Naive thymus-derived CD8-positive, alpha-beta T cell (primary cell): ENCODE measurements at regions not wholly inside any gene's neighbourhood (a gene's known extent, or its start where the extent isn't known, plus 50 kb on each side); places are given as distances from the start of the nearest gene placed in this dataset.

Source experiments
- ATAC-seq, 2 donors: fragments of 150-1000 bp; cut with Tn5 transposase in 1 of 2; sonication (Bioruptor Pico), chemical (Tn5 transposase) in 1 of 2; 1 replicate in 1 of 2; 2 replicates in 1 of 2; pipeline ENCODE4 v1.10.0; 2021; ENCODE audit warnings: mild to moderate bottlenecking in 2 of 2, moderate library complexity in 2 of 2
- POLR2A ChIA-PET: fragments of 350-600 bp; sonication (Branson Sonifier 250); formaldehyde crosslinking; loops from one replicate; lab custom pipeline; 2021; ENCODE audit warnings: antibody characterized with exemption; lab: Charles Lee
- DNase-seq, 10 donors: peaks; one replicate each; pipeline versions ENCODE4 v3.0.0 to v3.0.0-alpha.2; 2020 to 2022
- H3K27ac Mint-ChIP-seq, 10 donors: one replicate each; pipeline ENCODE4 v1.8.0; 2020 to 2022; ENCODE audit warnings: mild to moderate bottlenecking in 10 of 10, mixed read lengths in 10 of 10, moderate library complexity in 4 of 10, inconsistent platforms in 1 of 10
- H3K27me3 Mint-ChIP-seq, 5 donors: one replicate each; pipeline ENCODE4 v1.8.0; 2021 to 2022; ENCODE audit warnings: mixed read lengths in 5 of 5
- H3K36me3 Mint-ChIP-seq, 3 donors: one replicate each; pipeline ENCODE4 v1.8.0; 2020 to 2022; ENCODE audit warnings: mixed read lengths in 3 of 3, mild to moderate bottlenecking in 2 of 3, inconsistent platforms in 1 of 3
- H3K4me1 Mint-ChIP-seq, 4 donors: one replicate each; pipeline ENCODE4 v1.8.0; 2021 to 2022; ENCODE audit warnings: mixed read lengths in 4 of 4
- H3K4me3 Mint-ChIP-seq, 10 donors: one replicate each; pipeline ENCODE4 v1.8.0; 2020 to 2022; ENCODE audit warnings: mild to moderate bottlenecking in 10 of 10, mixed read lengths in 10 of 10, moderate library complexity in 6 of 10, inconsistent platforms in 1 of 10
- H3K9me3 Mint-ChIP-seq, 9 donors: one replicate each; pipeline ENCODE4 v1.8.0; 2020 to 2022; ENCODE audit warnings: mixed read lengths in 9 of 9, mild to moderate bottlenecking in 3 of 9, inconsistent platforms in 1 of 9, moderate library complexity in 1 of 9

- Mint-ChIP-seq H3K27me3 (no peaks in the 10 kb centered on the region), H3K27ac (no peak overlapping the region), H3K4me1 (no peaks in the 10 kb centered on the region), H3K36me3 (no peaks in the 10 kb centered on the region), H3K9me3 (peaks cover 0 to 18% (median 10%) of the 10 kb centered on the region in 9 donors), H3K4me3 (no peak overlapping the region)
- POLR2A ChIA-PET = no interaction called here
- DNase-seq (no peak), ATAC-seq (no peak)
Observed at GRCh38 chr2:34316788-34317187, 717.7 kb upstream of the FAM98A start.

GRCh38 chr2:34311816-34312215 lies 712.7 kb upstream of the FAM98A start:
- POLR2A ChIA-PET = no interaction called here
- H3K27ac Mint-ChIP-seq = no peak overlapping the region
- no peaks in the 10 kb centered on the region for H3K27me3 Mint-ChIP-seq
- H3K9me3 Mint-ChIP-seq = peaks cover 3 to 18% (median 10%) of the 10 kb centered on the region in 9 donors
- no peaks in the 10 kb centered on the region for H3K4me1 Mint-ChIP-seq
- H3K36me3 Mint-ChIP-seq = no peaks in the 10 kb centered on the region
- DNase-seq (no peak), ATAC-seq (no peak)
- no peak overlapping the region for H3K4me3 Mint-ChIP-seq

- no peaks in the 10 kb centered on the region for H3K4me1 Mint-ChIP-seq
- no peaks in the 10 kb centered on the region for H3K36me3 Mint-ChIP-seq
- DNase-seq = no peak
- H3K27me3 Mint-ChIP-seq = no peaks in the 10 kb centered on the region
- no peak overlapping the region for H3K4me3 Mint-ChIP-seq
- peaks cover 0 to 18% (median 3%) of the 10 kb centered on the region in 9 donors for H3K9me3 Mint-ChIP-seq
- POLR2A ChIA-PET = no interaction called here
- no peak overlapping the region for H3K27ac Mint-ChIP-seq
- no peak for ATAC-seq
Observed at GRCh38 chr2:34308140-34308539, 709.0 kb upstream of the FAM98A start.

- no peaks in the 10 kb centered on the region for H3K27me3 Mint-ChIP-seq
- H3K27ac Mint-ChIP-seq = no peak overlapping the region
- H3K36me3 Mint-ChIP-seq = no peaks in the 10 kb centered on the region
- no peaks in the 10 kb centered on the region for H3K4me1 Mint-ChIP-seq
- no peak for DNase-seq
- no peak overlapping the region for H3K4me3 Mint-ChIP-seq
- POLR2A ChIA-PET = no interaction called here
- no peak for ATAC-seq
- peaks cover 0 to 18% (median 3%) of the 10 kb centered on the region in 9 donors for H3K9me3 Mint-ChIP-seq
Observed at GRCh38 chr2:34307636-34308035, 708.5 kb upstream of the FAM98A start.

GRCh38 chr2:34306745-34307144 lies 707.6 kb upstream of the FAM98A start:
- Mint-ChIP-seq H3K4me1 (no peaks in the 10 kb centered on the region), H3K9me3 (peaks cover 0 to 11% (median 3%) of the 10 kb centered on the region in 9 donors), H3K27ac (no peak overlapping the region), H3K27me3 (no peaks in the 10 kb centered on the region), H3K36me3 (no peaks in the 10 kb centered on the region), H3K4me3 (no peak overlapping the region)
- DNase-seq (no peak), ATAC-seq (no peak)
- POLR2A ChIA-PET = no interaction called here

GRCh38 chr2:34305587-34305986 lies 706.5 kb upstream of the FAM98A start:
- DNase-seq (no peak), ATAC-seq (no peak)
- H3K27ac Mint-ChIP-seq = no peak overlapping the region
- H3K27me3 Mint-ChIP-seq = no peaks in the 10 kb centered on the region
- POLR2A ChIA-PET = no interaction called here
- H3K4me3 Mint-ChIP-seq = no peak overlapping the region
- H3K4me1 Mint-ChIP-seq = no peaks in the 10 kb centered on the region
- H3K9me3 Mint-ChIP-seq = peaks cover 0 to 9% (median 3%) of the 10 kb centered on the region in 9 donors
- no peaks in the 10 kb centered on the region for H3K36me3 Mint-ChIP-seq

- H3K4me1 Mint-ChIP-seq = no peaks in the 10 kb centered on the region
- no peak overlapping the region for H3K27ac Mint-ChIP-seq
- no peak overlapping the region for H3K4me3 Mint-ChIP-seq
- no peaks in the 10 kb centered on the region for H3K36me3 Mint-ChIP-seq
- H3K9me3 Mint-ChIP-seq = peaks cover 0 to 18% (median 0%) of the 10 kb centered on the region in 9 donors
- no peaks in the 10 kb centered on the region for H3K27me3 Mint-ChIP-seq
- ATAC-seq = no peak
- no peak for DNase-seq
- POLR2A ChIA-PET = no interaction called here
Observed at GRCh38 chr2:34294961-34295360, 695.9 kb upstream of the FAM98A start.

- Mint-ChIP-seq H3K27me3 (no peaks in the 10 kb centered on the region), H3K4me3 (no peak overlapping the region), H3K27ac (no peak overlapping the region), H3K9me3 (peaks cover 0 to 27% (median 5%) of the 10 kb centered on the region in 9 donors), H3K36me3 (no peaks in the 10 kb centered on the region), H3K4me1 (no peaks in the 10 kb centered on the region)
- ATAC-seq (no peak), DNase-seq (no peak)
- POLR2A ChIA-PET = no interaction called here
Observed at GRCh38 chr2:34291076-34291475, 692.0 kb upstream of the FAM98A start.

GRCh38 chr2:34288016-34288415 lies 688.9 kb upstream of the FAM98A start:
- Mint-ChIP-seq H3K36me3 (peaks cover 0 to 6% (median 0%) of the 10 kb centered on the region in 3 donors), H3K27me3 (no peaks in the 10 kb centered on the region), H3K4me3 (no peak overlapping the region), H3K4me1 (no peaks in the 10 kb centered on the region), H3K27ac (no peak overlapping the region), H3K9me3 (peaks cover 0 to 24% (median 9%) of the 10 kb centered on the region in 9 donors)
- ATAC-seq (no peak), DNase-seq (no peak)
- POLR2A ChIA-PET = no interaction called here

GRCh38 chr2:34280606-34281005 lies 681.5 kb upstream of the FAM98A start:
- ATAC-seq (no peak), DNase-seq (no peak)
- POLR2A ChIA-PET = no interaction called here
- H3K4me1 Mint-ChIP-seq = no peaks in the 10 kb centered on the region
- H3K27me3 Mint-ChIP-seq = no peaks in the 10 kb centered on the region
- H3K27ac Mint-ChIP-seq = no peak overlapping the region
- H3K9me3 Mint-ChIP-seq = peaks cover 0 to 19% (median 8%) of the 10 kb centered on the region in 9 donors
- H3K36me3 Mint-ChIP-seq = peaks cover 0 to 10% (median 0%) of the 10 kb centered on the region in 3 donors
- no peak overlapping the region for H3K4me3 Mint-ChIP-seq

- peaks cover 0 to 21% (median 3%) of the 10 kb centered on the region in 9 donors for H3K9me3 Mint-ChIP-seq
- H3K4me1 Mint-ChIP-seq = no peaks in the 10 kb centered on the region
- H3K4me3 Mint-ChIP-seq = no peak overlapping the region
- ATAC-seq (no peak), DNase-seq (no peak)
- no peak overlapping the region for H3K27ac Mint-ChIP-seq
- POLR2A ChIA-PET = no interaction called here
- H3K27me3 Mint-ChIP-seq = no peaks in the 10 kb centered on the region
- no peaks in the 10 kb centered on the region for H3K36me3 Mint-ChIP-seq
Observed at GRCh38 chr2:34266908-34267697, 668.0 kb upstream of the FAM98A start.

- peaks cover 0 to 18% (median 4%) of the 10 kb centered on the region in 9 donors for H3K9me3 Mint-ChIP-seq
- DNase-seq = no peak
- ATAC-seq = no peak
- H3K4me1 Mint-ChIP-seq = no peaks in the 10 kb centered on the region
- POLR2A ChIA-PET = no interaction called here
- no peak overlapping the region for H3K27ac Mint-ChIP-seq
- no peak overlapping the region for H3K4me3 Mint-ChIP-seq
- H3K36me3 Mint-ChIP-seq = no peaks in the 10 kb centered on the region
- peaks cover 0 to 2% (median 0%) of the 10 kb centered on the region in 5 donors for H3K27me3 Mint-ChIP-seq
Observed at GRCh38 chr2:34261701-34262100, 662.6 kb upstream of the FAM98A start.

- POLR2A ChIA-PET = no interaction called here
Observed at GRCh38 chr2:34254272-34254878, 655.3 kb upstream of the FAM98A start.

More at GRCh38 chr2:34254272-34254878, 655.3 kb upstream of the FAM98A start:
- peaks cover 0 to 14% (median 3%) of the 10 kb centered on the region in 9 donors for H3K9me3 Mint-ChIP-seq
- no peak overlapping the region for H3K4me3 Mint-ChIP-seq
- DNase-seq (no peak), ATAC-seq (no peak)
- no peak overlapping the region for H3K27ac Mint-ChIP-seq
- H3K36me3 Mint-ChIP-seq = no peaks in the 10 kb centered on the region
- peaks cover 0 to 4% (median 0%) of the 10 kb centered on the region in 5 donors for H3K27me3 Mint-ChIP-seq
- H3K4me1 Mint-ChIP-seq = no peaks in the 10 kb centered on the region
